Choroid plexus epithelial cell (primary cell): ENCODE measurements at regions not wholly inside any gene's neighbourhood (a gene's known extent, or its start where the extent isn't known, plus 50 kb on each side); places are given as distances from the start of the nearest gene placed in this dataset.

Source experiments
- DNase-seq: peaks from one replicate; pipeline ENCODE4 v3.0.0-alpha.2; 2010; ENCODE audit warnings: low read depth
- H3K4me3 ChIP-seq: 2 replicates; pipeline ENCODE4 v1.5.1; 2011; ENCODE audit warnings: low read depth, mild to moderate bottlenecking, control low read depth, low read length, moderate library complexity
- CTCF ChIP-seq: conservative IDR thresholded peaks from 2 replicates; pipeline ENCODE4 v1.5.1; 2011; ENCODE audit warnings: low read depth, mild to moderate bottlenecking, control low read depth, inconsistent platforms, low read length, moderate library complexity

- no peak overlapping the region for H3K4me3 ChIP-seq
- TF ChIP-seq CTCF, result no peak
- DNase-seq, result no peak
Observed at GRCh38 chr1:59194621-59195020, 102.3 kb upstream of the FGGY start.

- H3K4me3 ChIP-seq, result no peak overlapping the region
- peak; percentile 66 for DNase-seq
- TF ChIP-seq CTCF, result no peak
Observed at GRCh38 chr1:59195151-59195550, 101.7 kb upstream of the FGGY start.

- H3K4me3 ChIP-seq, result no peak overlapping the region
- peak; percentile 52 for DNase-seq
- no peak for TF ChIP-seq CTCF
Observed at GRCh38 chr1:59198564-59198963, 98.3 kb upstream of the FGGY start.

- no peak for DNase-seq
- no peak overlapping the region for H3K4me3 ChIP-seq
- no peak for TF ChIP-seq CTCF
Observed at GRCh38 chr1:59199147-59199546, 97.7 kb upstream of the FGGY start.

- DNase-seq, result no peak
- H3K4me3 ChIP-seq, result no peak overlapping the region
- TF ChIP-seq CTCF, result no peak
Observed at GRCh38 chr1:59199719-59200376, 97.0 kb upstream of the FGGY start.

GRCh38 chr1:59201341-59201740 is 95.6 kb upstream of the FGGY start:
- DNase-seq, result no peak
- no peak for TF ChIP-seq CTCF

GRCh38 chr1:59202455-59202854 is 94.4 kb upstream of the FGGY start:
- no peak overlapping the region for H3K4me3 ChIP-seq
- no peak for DNase-seq
- no peak for TF ChIP-seq CTCF

More at GRCh38 chr1:59201341-59201740, 95.6 kb upstream of the FGGY start:
- H3K4me3 ChIP-seq, result no peak overlapping the region
